ENCODE measurements at regions not wholly inside any gene's neighbourhood (a gene's known extent, or its start where the extent isn't known, plus 50 kb on each side); places are given as distances from the start of the nearest gene placed in this dataset.

- TF ChIP-seq CTCF (tag by site-specific recombination; IDR thresholded peaks at IDR 0.05) = no peak
- no peak for TF ChIP-seq ZNF747 (tag by site-specific recombination; IDR thresholded peaks at IDR 0.05)
- TF ChIP-seq, protein P1, sequence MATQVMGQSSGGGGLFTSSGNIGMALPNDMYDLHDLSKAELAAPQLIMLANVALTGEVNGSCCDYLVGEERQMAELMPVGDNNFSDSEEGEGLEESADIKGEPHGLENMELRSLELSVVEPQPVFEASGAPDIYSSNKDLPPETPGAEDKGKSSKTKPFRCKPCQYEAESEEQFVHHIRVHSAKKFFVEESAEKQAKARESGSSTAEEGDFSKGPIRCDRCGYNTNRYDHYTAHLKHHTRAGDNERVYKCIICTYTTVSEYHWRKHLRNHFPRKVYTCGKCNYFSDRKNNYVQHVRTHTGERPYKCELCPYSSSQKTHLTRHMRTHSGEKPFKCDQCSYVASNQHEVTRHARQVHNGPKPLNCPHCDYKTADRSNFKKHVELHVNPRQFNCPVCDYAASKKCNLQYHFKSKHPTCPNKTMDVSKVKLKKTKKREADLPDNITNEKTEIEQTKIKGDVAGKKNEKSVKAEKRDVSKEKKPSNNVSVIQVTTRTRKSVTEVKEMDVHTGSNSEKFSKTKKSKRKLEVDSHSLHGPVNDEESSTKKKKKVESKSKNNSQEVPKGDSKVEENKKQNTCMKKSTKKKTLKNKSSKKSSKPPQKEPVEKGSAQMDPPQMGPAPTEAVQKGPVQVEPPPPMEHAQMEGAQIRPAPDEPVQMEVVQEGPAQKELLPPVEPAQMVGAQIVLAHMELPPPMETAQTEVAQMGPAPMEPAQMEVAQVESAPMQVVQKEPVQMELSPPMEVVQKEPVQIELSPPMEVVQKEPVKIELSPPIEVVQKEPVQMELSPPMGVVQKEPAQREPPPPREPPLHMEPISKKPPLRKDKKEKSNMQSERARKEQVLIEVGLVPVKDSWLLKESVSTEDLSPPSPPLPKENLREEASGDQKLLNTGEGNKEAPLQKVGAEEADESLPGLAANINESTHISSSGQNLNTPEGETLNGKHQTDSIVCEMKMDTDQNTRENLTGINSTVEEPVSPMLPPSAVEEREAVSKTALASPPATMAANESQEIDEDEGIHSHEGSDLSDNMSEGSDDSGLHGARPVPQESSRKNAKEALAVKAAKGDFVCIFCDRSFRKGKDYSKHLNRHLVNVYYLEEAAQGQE (tag by site-specific recombination; IDR thresholded peaks at IDR 0.05) = no peak
- TF ChIP-seq ZNF121 (tag by site-specific recombination; IDR thresholded peaks at IDR 0.05) = no peak
- TF ChIP-seq ZBTB21 (tag by site-specific recombination; IDR thresholded peaks at IDR 0.05) = no peak
- no peak for TF ChIP-seq ZNF510 (tag by site-specific recombination; IDR thresholded peaks at IDR 0.05; ENCODE audit: insufficient replicate concordance)
- no peak for TF ChIP-seq KLF1 (tag by site-specific recombination; IDR thresholded peaks at IDR 0.05)
- no peak for TF ChIP-seq ZNF24 (tag by site-specific recombination; IDR thresholded peaks at IDR 0.05)
- no peak for TF ChIP-seq ZNF174 (tag by site-specific recombination; IDR thresholded peaks at IDR 0.05)
- TF ChIP-seq KLF9 (tag by site-specific recombination; IDR thresholded peaks at IDR 0.05; ENCODE audit: low read depth) = no peak
These were observed 160.4 kb downstream of the ASB1 start for GRCh38 chr2:238586931-238587775.
